Spinal cord (tissue), 9 donors: ENCODE measurements at regions not wholly inside any gene's neighbourhood (a gene's known extent, or its start where the extent isn't known, plus 50 kb on each side); places are given as distances from the start of the nearest gene placed in this dataset.

Experiments used
- DNase-seq, 6 donors: peaks; one replicate each; pipeline versions ENCODE4 v3.0.0 to v3.0.0-alpha.2; 2013 to 2015; ENCODE audit warnings: low spot score in 6 of 6, low read depth in 4 of 6
- H3K27ac ChIP-seq: one replicate; pipeline ENCODE4 v1.5.1; 2013; ENCODE audit warnings: low read depth, low read length, control low read depth
- H3K27me3 ChIP-seq: one replicate; pipeline ENCODE4 v1.6.1; 2013; ENCODE audit warnings: low read length; ENCODE audit not compliant: control insufficient read depth, insufficient read depth
- H3K36me3 ChIP-seq: one replicate; pipeline ENCODE4 v1.6.1; 2013; ENCODE audit warnings: low read length; ENCODE audit not compliant: control insufficient read depth, insufficient read depth
- H3K4me1 ChIP-seq: one replicate; pipeline ENCODE4 v1.6.1; 2013; ENCODE audit warnings: low read length; ENCODE audit not compliant: control insufficient read depth, insufficient read depth
- H3K4me3 ChIP-seq: one replicate; pipeline ENCODE4 v1.5.1; 2013; ENCODE audit warnings: low read depth, low read length, control low read depth
- H3K9me3 ChIP-seq: one replicate; pipeline ENCODE4 v1.6.1; 2013; ENCODE audit warnings: low read length; ENCODE audit not compliant: control insufficient read depth, insufficient read depth
- WGBS: methylation state at CpG from one replicate; pipeline ENCODE4 v1.1.5; 2013; ENCODE audit warnings: missing lambda C conversion rate; ENCODE audit not compliant: insufficient coverage; 5-methylcytosine and 5-hydroxymethylcytosine counted together
- donor health status: healthy.

DNA sequence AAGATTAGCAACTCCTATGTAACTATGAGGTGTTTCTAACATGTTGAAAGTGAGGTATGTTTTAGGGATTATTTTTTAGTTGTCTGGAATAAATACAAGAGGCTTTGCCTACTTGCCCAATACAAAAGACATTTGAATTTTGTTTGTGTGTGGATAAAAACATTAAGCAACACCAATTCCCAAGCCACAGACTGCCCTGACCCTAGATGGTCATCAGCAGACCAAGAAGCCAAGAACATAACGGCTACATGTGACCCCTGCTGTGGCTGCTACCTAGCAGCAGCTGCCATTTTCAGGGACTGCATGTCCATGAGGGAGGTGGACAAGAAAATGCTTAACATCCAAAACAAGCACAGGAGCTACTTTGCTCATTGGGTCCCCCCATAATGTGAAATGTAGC lies 70.5 kb upstream of the QRFPR start:
- no peak for DNase-seq
- Histone ChIP-seq H3K4me1 (no peaks in the 10 kb centered on the region), H3K27ac (no peak overlapping the region), H3K4me3 (no peak overlapping the region), H3K36me3 (no peaks in the 10 kb centered on the region), H3K27me3 (no peaks in the 10 kb centered on the region), H3K9me3 (no peaks in the 10 kb centered on the region)
- WGBS, result 89% methylated on average over 1 of the region's 1 CpG

DNA sequence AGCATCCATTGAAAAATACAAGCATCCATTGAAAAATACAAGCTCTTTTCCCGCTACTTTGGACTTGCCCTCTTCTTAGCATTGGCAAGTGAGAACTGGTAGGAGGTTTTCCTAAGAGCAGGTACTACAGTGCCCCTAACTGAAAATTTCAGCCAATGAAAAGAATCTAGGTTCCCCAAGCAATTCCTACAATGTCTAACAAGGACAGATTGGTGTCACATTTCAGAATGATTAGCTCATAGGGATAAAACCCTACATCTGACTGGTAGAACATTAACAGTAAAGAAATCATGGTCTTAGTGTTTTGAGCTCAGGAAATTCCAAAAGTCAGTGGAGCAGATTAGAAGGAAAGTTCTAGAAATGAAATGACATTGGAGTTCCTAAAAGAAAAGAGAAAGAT lies 68.6 kb upstream of the QRFPR start:
- Histone ChIP-seq H3K27ac (no peak overlapping the region), H3K9me3 (no peaks in the 10 kb centered on the region), H3K4me1 (no peaks in the 10 kb centered on the region), H3K36me3 (no peaks in the 10 kb centered on the region), H3K27me3 (no peaks in the 10 kb centered on the region), H3K4me3 (no peak overlapping the region)
- no CpG with 5 or more reads among the region's 1 CpG for WGBS
- DNase-seq, result no peak

DNA sequence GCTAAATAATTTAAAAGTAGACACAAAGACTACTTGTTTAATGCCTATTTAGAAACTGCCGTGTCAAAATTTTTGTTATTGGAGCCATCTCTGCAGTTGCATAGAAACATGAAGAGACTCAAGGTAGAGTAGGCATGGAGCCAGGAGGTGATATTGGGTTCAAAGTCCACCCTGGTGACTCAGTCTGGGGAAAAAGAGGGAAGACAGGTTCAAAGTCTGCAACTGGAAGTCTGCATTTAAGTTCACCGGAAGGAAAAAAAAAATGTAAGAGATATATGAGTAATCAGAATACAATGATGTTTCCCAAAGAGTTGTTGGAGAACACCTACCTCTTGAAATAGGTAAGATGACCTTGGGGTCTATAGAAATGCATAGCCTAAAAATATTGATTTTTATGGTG lies 67.4 kb upstream of the QRFPR start:
- DNase-seq, result no peak
- Histone ChIP-seq H3K27me3 (no peaks in the 10 kb centered on the region), H3K36me3 (no peaks in the 10 kb centered on the region), H3K4me1 (no peaks in the 10 kb centered on the region), H3K27ac (no peak overlapping the region), H3K9me3 (no peaks in the 10 kb centered on the region), H3K4me3 (no peak overlapping the region)
- 50% methylated on average over 1 of the region's 2 CpGs for WGBS

DNA sequence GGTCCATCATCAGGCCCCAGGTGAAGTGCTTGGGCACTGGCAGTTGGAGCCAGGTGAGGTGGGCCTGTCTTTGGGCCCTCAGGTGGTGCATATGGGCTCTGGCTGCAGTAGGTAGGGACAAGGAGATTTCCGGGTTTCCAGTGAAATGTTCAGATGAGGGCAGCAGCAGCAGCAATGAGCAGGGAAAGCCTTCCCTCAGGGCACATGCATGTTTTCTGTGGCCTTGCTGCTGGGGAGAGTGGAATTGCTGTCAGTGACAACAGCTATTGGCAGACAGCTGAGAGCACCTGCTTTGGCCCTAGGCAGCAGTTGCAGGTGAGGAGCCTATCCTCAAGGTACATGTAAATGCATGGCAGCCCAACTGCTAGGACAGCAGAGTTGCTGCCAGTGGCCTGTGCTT lies 58.9 kb upstream of the QRFPR start:
- DNase-seq, result no peak
- H3K4me3 ChIP-seq, result no peak overlapping the region
- H3K4me1 ChIP-seq, result no peaks in the 10 kb centered on the region
- H3K27me3 ChIP-seq, result no peaks in the 10 kb centered on the region
- no peaks in the 10 kb centered on the region for H3K36me3 ChIP-seq
- H3K27ac ChIP-seq, result no peak overlapping the region
- WGBS, result 91% methylated on average over 1 of the region's 1 CpG
- H3K9me3 ChIP-seq, result peaks cover 5% of the 10 kb centered on the region
